ENCODE measurements at regions not wholly inside any gene's neighbourhood (a gene's known extent, or its start where the extent isn't known, plus 50 kb on each side); places are given as distances from the start of the nearest gene placed in this dataset.

DNA sequence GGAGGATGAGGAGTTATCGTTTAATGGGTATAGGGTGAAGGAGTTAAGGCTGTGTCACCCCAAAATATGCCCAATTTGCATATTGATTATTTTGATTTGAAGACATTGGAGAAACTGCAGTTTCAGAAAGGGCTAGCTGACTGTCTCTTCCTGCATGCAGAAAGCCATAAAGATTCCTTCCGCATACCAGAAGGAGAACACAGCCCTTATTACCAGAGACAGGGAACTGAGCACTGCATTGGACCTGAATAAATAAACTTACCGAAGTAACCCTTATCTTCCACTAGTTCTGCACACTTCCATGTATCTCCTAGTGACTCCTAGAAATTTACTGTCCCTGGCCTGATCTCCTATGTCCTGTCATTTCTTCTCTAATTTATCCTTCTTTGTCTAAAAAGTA is 821.9 kb upstream of the AUTS2 start:
- H3K4me1 ChIP-seq (ENCODE audit: insufficient read depth, low read length, poor library complexity, severe bottlenecking) = no peaks in the 10 kb centered on the region
- H3K4me3 ChIP-seq (ENCODE audit: low read depth, low read length, poor library complexity, severe bottlenecking) = no peak overlapping the region

DNA sequence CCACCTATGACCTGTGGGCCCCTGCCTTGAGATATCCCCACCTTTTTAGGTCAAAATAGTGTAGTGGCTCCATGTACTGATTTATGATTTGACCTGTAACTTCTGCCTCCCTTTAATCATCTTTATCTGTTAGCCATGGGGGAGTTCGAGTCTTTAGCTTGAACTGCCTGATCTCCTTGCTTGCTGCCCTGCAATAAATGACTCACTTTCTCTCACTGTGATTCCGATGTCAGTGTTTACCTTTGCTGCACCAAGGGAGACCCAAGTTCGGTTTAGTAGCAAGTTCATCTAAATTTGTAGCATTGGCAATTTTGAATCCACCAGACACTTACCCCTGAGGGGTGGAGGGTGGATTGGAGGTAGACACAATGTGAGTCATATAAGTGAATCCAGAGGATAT is 814.6 kb upstream of the AUTS2 start:
- ChIA-PET CTCF (no interaction called here), POLR2A (ENCODE audit: low non-redundant PET) (no interaction called here)
- intact Hi-C loops (cut with micrococcal nuclease; ENCODE audit: unreplicated experiment) = no loop called here
- H3K9me3 ChIP-seq (ENCODE audit: low read depth, low read length, poor library complexity, severe bottlenecking) = no peaks in the 10 kb centered on the region
- H3K4me3 ChIP-seq (ENCODE audit: low read depth, low read length, poor library complexity, severe bottlenecking) = no peak overlapping the region
- no peak for DNase-seq (ENCODE audit: low spot score)
- no peak overlapping the region for H3K27ac ChIP-seq (ENCODE audit: low read depth, low read length, poor library complexity, severe bottlenecking)
- BruUV-seq (replicated peaks) = no TSS peak
- no peaks in the 10 kb centered on the region for H3K4me1 ChIP-seq (ENCODE audit: insufficient read depth, low read length, poor library complexity, severe bottlenecking)
- TF ChIP-seq EZH2 (IDR thresholded peaks at IDR 0.05; ENCODE audit: borderline replicate concordance, low read depth, low read length, poor library complexity, severe bottlenecking) = no peak
- TF ChIP-seq, protein P1, sequence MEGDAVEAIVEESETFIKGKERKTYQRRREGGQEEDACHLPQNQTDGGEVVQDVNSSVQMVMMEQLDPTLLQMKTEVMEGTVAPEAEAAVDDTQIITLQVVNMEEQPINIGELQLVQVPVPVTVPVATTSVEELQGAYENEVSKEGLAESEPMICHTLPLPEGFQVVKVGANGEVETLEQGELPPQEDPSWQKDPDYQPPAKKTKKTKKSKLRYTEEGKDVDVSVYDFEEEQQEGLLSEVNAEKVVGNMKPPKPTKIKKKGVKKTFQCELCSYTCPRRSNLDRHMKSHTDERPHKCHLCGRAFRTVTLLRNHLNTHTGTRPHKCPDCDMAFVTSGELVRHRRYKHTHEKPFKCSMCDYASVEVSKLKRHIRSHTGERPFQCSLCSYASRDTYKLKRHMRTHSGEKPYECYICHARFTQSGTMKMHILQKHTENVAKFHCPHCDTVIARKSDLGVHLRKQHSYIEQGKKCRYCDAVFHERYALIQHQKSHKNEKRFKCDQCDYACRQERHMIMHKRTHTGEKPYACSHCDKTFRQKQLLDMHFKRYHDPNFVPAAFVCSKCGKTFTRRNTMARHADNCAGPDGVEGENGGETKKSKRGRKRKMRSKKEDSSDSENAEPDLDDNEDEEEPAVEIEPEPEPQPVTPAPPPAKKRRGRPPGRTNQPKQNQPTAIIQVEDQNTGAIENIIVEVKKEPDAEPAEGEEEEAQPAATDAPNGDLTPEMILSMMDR (conservative IDR thresholded peaks at IDR 0.05; ENCODE audit: low read depth, low read length) = no peak
- H3K27me3 ChIP-seq (replicated peaks; ENCODE audit: insufficient read depth, low read depth, low read length, poor library complexity) = no peaks in the 10 kb centered on the region
- no peaks in the 10 kb centered on the region for H3K36me3 ChIP-seq (ENCODE audit: insufficient read depth, low read length, poor library complexity, severe bottlenecking)

More for the DNA sequence above, 821.9 kb upstream of the AUTS2 start:
- TF ChIP-seq EZH2 (IDR thresholded peaks at IDR 0.05; ENCODE audit: borderline replicate concordance, low read depth, low read length, poor library complexity, severe bottlenecking) = no peak
- TF ChIP-seq, protein P1 (conservative IDR thresholded peaks at IDR 0.05; ENCODE audit: low read depth, low read length) = no peak
- no peak for DNase-seq (ENCODE audit: low spot score)
- Histone ChIP-seq H3K27ac (ENCODE audit: low read depth, low read length, poor library complexity, severe bottlenecking) (no peak overlapping the region), H3K36me3 (ENCODE audit: insufficient read depth, low read length, poor library complexity, severe bottlenecking) (no peaks in the 10 kb centered on the region), H3K27me3 (replicated peaks; ENCODE audit: insufficient read depth, low read depth, low read length, poor library complexity) (no peaks in the 10 kb centered on the region), H3K9me3 (ENCODE audit: low read depth, low read length, poor library complexity, severe bottlenecking) (no peaks in the 10 kb centered on the region)
- no TSS peak for BruUV-seq (replicated peaks)
- POLR2A ChIA-PET (ENCODE audit: low non-redundant PET) = no interaction called here
- CTCF ChIA-PET = no interaction called here
- intact Hi-C loops (cut with micrococcal nuclease; ENCODE audit: unreplicated experiment) = no loop called here

DNA sequence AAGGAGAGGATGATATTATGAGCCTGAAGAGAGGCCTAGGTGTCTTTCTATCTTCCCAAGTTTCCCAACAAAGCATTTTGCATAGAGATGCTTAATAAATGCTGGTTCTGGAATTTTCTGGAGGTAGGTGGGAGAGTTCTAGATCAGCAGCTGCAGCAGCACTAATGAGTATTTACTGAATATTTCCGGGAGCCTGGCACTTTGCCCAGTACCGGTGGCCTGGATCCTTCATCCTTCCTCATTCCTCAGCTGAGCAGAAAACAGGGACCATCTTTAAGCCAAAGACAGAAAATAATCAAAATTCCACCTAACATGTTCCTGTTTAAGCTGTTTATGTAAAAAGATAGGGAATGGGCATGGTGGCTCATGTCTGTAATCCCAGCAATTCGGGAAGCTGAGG is 813.2 kb upstream of the AUTS2 start:
- no peaks in the 10 kb centered on the region for H3K4me1 ChIP-seq (ENCODE audit: insufficient read depth, low read length, poor library complexity, severe bottlenecking)

More for the DNA sequence above, 813.2 kb upstream of the AUTS2 start:
- H3K27me3 ChIP-seq (replicated peaks; ENCODE audit: insufficient read depth, low read depth, low read length, poor library complexity) = no peaks in the 10 kb centered on the region
- intact Hi-C loops (cut with micrococcal nuclease; ENCODE audit: unreplicated experiment) = no loop called here
- H3K27ac ChIP-seq (ENCODE audit: low read depth, low read length, poor library complexity, severe bottlenecking) = no peak overlapping the region
- H3K9me3 ChIP-seq (ENCODE audit: low read depth, low read length, poor library complexity, severe bottlenecking) = no peaks in the 10 kb centered on the region
- DNase-seq (ENCODE audit: low spot score) = no peak
- ChIA-PET POLR2A (ENCODE audit: low non-redundant PET) (no interaction called here), CTCF (no interaction called here)
- no peak overlapping the region for H3K4me3 ChIP-seq (ENCODE audit: low read depth, low read length, poor library complexity, severe bottlenecking)
- no TSS peak for BruUV-seq (replicated peaks)
- no peak for TF ChIP-seq EZH2 (IDR thresholded peaks at IDR 0.05; ENCODE audit: borderline replicate concordance, low read depth, low read length, poor library complexity, severe bottlenecking)
- TF ChIP-seq, protein P1 (conservative IDR thresholded peaks at IDR 0.05; ENCODE audit: low read depth, low read length) = no peak
- H3K36me3 ChIP-seq (ENCODE audit: insufficient read depth, low read length, poor library complexity, severe bottlenecking) = no peaks in the 10 kb centered on the region

Data from A673 (cell line).